B cell (primary cell): ENCODE measurements at regions not wholly inside any gene's neighbourhood (a gene's known extent, or its start where the extent isn't known, plus 50 kb on each side); places are given as distances from the start of the nearest gene placed in this dataset.

Experiments used
- ATAC-seq: fragments of 200-7000 bp; cut with Tn5 transposase; one replicate; pipeline ENCODE4 v1.10.0; 2021; ENCODE audit warnings: low read depth, mild to moderate bottlenecking, moderate number of reproducible peaks, moderate library complexity
- CTCF ChIA-PET: fragments of 350-600 bp; sonication (Branson Sonifier 250); formaldehyde crosslinking; loops from one replicate; lab custom pipeline; 2021; ENCODE audit warnings: antibody characterized with exemption, inconsistent platforms; lab: Charles Lee
- POLR2A ChIA-PET: fragments of 350-600 bp; sonication (Branson Sonifier 250); formaldehyde crosslinking; loops from one replicate; lab custom pipeline; 2021; ENCODE audit warnings: antibody characterized with exemption; lab: Charles Lee
- DNase-seq: peaks from one replicate; pipeline ENCODE4 v3.0.0; 2013
- H2AFZ ChIP-seq: 2 replicates; pipeline ENCODE4 v1.6.1; 2012; ENCODE audit warnings: mild to moderate bottlenecking, low read depth, low read length; ENCODE audit not compliant: insufficient read depth, poor library complexity, severe bottlenecking
- H3K27ac ChIP-seq, 2 donors: 1 replicate in 1 of 2; 2 replicates in 1 of 2; pipeline ENCODE4 v1.5.1; 2012 to 2013; ENCODE audit warnings: low read length in 2 of 2, mild to moderate bottlenecking in 2 of 2, moderate library complexity in 1 of 2
- H3K27me3 ChIP-seq, 4 experiments: fragments of 200-600 bp in 1 of 4; sonication (generic) in 1 of 4; replicated peaks in 1 of 4; 1 replicate in 2 of 4; 2 replicates in 2 of 4; pipeline versions ENCODE4 v1.6.1 to v1.7.0; 2013 to 2016; ENCODE audit warnings: low read length in 3 of 4, mild to moderate bottlenecking in 2 of 4, mixed read lengths in 1 of 4, moderate library complexity in 1 of 4; ENCODE audit not compliant: insufficient read depth in 4 of 4, control insufficient read depth in 3 of 4; ENCODE audit errors: control extremely low read depth in 1 of 4
- H3K36me3 ChIP-seq, 2 experiments: replicated peaks in 1 of 2; 1 replicate in 1 of 2; 2 replicates in 1 of 2; pipeline versions ENCODE4 v1.6.1 to v1.7.1; 2013; ENCODE audit warnings: low read length in 1 of 2; ENCODE audit not compliant: insufficient read depth in 2 of 2, control insufficient read depth in 1 of 2; ENCODE audit errors: control extremely low read depth in 1 of 2, extremely low read depth in 1 of 2
- H3K4me1 ChIP-seq, 2 donors: fragments of 200-600 bp in 1 of 2; sonication (generic) in 1 of 2; 1 replicate in 1 of 2; 2 replicates in 1 of 2; pipeline versions ENCODE4 v1.5.1 to v1.6.1; 2013 to 2017; ENCODE audit warnings: low read length in 2 of 2; ENCODE audit not compliant: control insufficient read depth in 2 of 2, insufficient read depth in 2 of 2
- H3K4me2 ChIP-seq: replicated peaks from 2 replicates; pipeline ENCODE3; 2012; ENCODE audit warnings: mild to moderate bottlenecking, low read depth, low read length; ENCODE audit not compliant: poor library complexity, severe bottlenecking
- H3K4me3 ChIP-seq, 5 experiments: fragments of 200-600 bp in 1 of 5; sonication (generic) in 1 of 5; 1 replicate in 3 of 5; 2 replicates in 2 of 5; pipeline versions ENCODE4 v1.5.1 to v1.7.0; 2011 to 2016; ENCODE audit warnings: low read length in 4 of 5, mild to moderate bottlenecking in 4 of 5, low read depth in 2 of 5, control low read depth in 1 of 5, moderate library complexity in 1 of 5; ENCODE audit not compliant: insufficient read depth in 1 of 5; ENCODE audit errors: control extremely low read depth in 1 of 5, extremely low read depth in 1 of 5
- H3K79me2 ChIP-seq: fragments of 200-600 bp; sonication (generic); one replicate; pipeline ENCODE4 v1.6.0; 2016; ENCODE audit warnings: low read length; ENCODE audit not compliant: control insufficient read depth, insufficient read depth
- H3K9ac ChIP-seq: fragments of 200-600 bp; sonication (generic); 2 replicates; pipeline ENCODE4 v1.6.1; 2017; ENCODE audit warnings: mild to moderate bottlenecking, low read length, moderate library complexity
- H3K9me3 ChIP-seq, 3 donors: one replicate each; pipeline versions ENCODE4 v1.6.1 to v1.7.1; 2013; ENCODE audit warnings: low read length in 2 of 3; ENCODE audit not compliant: control insufficient read depth in 2 of 3, insufficient read depth in 1 of 3; ENCODE audit errors: control extremely low read depth in 1 of 3
- H4K20me1 ChIP-seq: 2 replicates; pipeline ENCODE4 v1.6.0; 2012; ENCODE audit warnings: mild to moderate bottlenecking, low read length; ENCODE audit not compliant: insufficient read depth, control insufficient read depth, poor library complexity, severe bottlenecking
- H3K27ac Mint-ChIP-seq: one replicate; pipeline ENCODE4 v1.8.0; 2021; ENCODE audit warnings: mixed read lengths
- H3K27me3 Mint-ChIP-seq: one replicate; pipeline ENCODE4 v1.8.0; 2021; ENCODE audit warnings: mixed read lengths
- H3K4me1 Mint-ChIP-seq: one replicate; pipeline ENCODE4 v1.8.0; 2021; ENCODE audit warnings: mixed read lengths
- H3K4me3 Mint-ChIP-seq: one replicate; pipeline ENCODE4 v1.8.0; 2021; ENCODE audit warnings: mixed read lengths
- H3K9me3 Mint-ChIP-seq: one replicate; pipeline ENCODE4 v1.8.0; 2022; ENCODE audit warnings: mixed read lengths; ENCODE audit not compliant: insufficient read depth
- CTCF ChIP-seq: fragments of 200-600 bp; IDR thresholded peaks from one replicate; pipeline ENCODE4 v1.8.0; 2022; ENCODE audit warnings: antibody characterized with exemption, mild to moderate bottlenecking
- EZH2 ChIP-seq: IDR thresholded peaks from 2 replicates; pipeline ENCODE4 v1.6.1; 2012; ENCODE audit warnings: borderline replicate concordance, low read depth, mild to moderate bottlenecking, moderate library complexity, low read length; ENCODE audit not compliant: insufficient read depth, poor library complexity, severe bottlenecking
- WGBS: methylation state at CpG from one replicate; pipeline ENCODE4 v1.1.5; 2013; ENCODE audit warnings: missing lambda C conversion rate; ENCODE audit not compliant: insufficient coverage; 5-methylcytosine and 5-hydroxymethylcytosine counted together
- intact Hi-C: fragments of 100-400 bp; cut with micrococcal nuclease; formaldehyde crosslinking; loops from one replicate; pipeline ENCODE4 v1.10.0; 2022

GRCh38 chr2:236823963-236824362, 254.3 kb downstream of the ACKR3 start:
- H3K27ac Mint-ChIP-seq, result no peak overlapping the region
- no peaks in the 10 kb centered on the region for H3K4me1 ChIP-seq
- no peaks in the 10 kb centered on the region for H3K79me2 ChIP-seq
- H3K27ac ChIP-seq, result no peak overlapping the region
- DNase-seq (no peak), ATAC-seq (no peak)
- H3K4me2 ChIP-seq, result no peak overlapping the region
- H3K4me1 Mint-ChIP-seq, result no peaks in the 10 kb centered on the region
- H2AFZ ChIP-seq, result no peak overlapping the region
- WGBS, result 85% methylated on average over 2 of the region's 4 CpGs
- CTCF ChIA-PET, result no interaction called here
- H3K4me3 ChIP-seq, result no peak overlapping the region
- H4K20me1 ChIP-seq, result no peaks in the 10 kb centered on the region
- H3K9me3 ChIP-seq, result peaks cover 0 to 4% (median 0%) of the 10 kb centered on the region in 3 donors
- POLR2A ChIA-PET, result no interaction called here
- H3K9ac ChIP-seq, result no peak overlapping the region
- TF ChIP-seq EZH2 (no peak), CTCF (no peak)
- no peak overlapping the region for H3K4me3 Mint-ChIP-seq
- no peaks in the 10 kb centered on the region for H3K27me3 Mint-ChIP-seq
- H3K27me3 ChIP-seq, result peaks cover 0 to 3% (median 0%) of the 10 kb centered on the region in 4 experiments
- H3K36me3 ChIP-seq, result no peaks in the 10 kb centered on the region
- H3K9me3 Mint-ChIP-seq, result peaks cover 3% of the 10 kb centered on the region
- intact Hi-C loops, result no loop called here

- Mint-ChIP-seq H3K4me1 (no peaks in the 10 kb centered on the region), H3K9me3 (peaks cover 3% of the 10 kb centered on the region), H3K27me3 (no peaks in the 10 kb centered on the region), H3K27ac (no peak overlapping the region), H3K4me3 (no peak overlapping the region)
- H3K36me3 ChIP-seq, result no peaks in the 10 kb centered on the region
- intact Hi-C loops, result no loop called here
- peaks cover 0 to 3% (median 0%) of the 10 kb centered on the region in 4 experiments for H3K27me3 ChIP-seq
- no peak overlapping the region for H3K4me2 ChIP-seq
- no peak for ATAC-seq
- no peak overlapping the region for H3K9ac ChIP-seq
- H3K4me1 ChIP-seq, result no peaks in the 10 kb centered on the region
- ChIA-PET POLR2A (no interaction called here), CTCF (no interaction called here)
- no peaks in the 10 kb centered on the region for H4K20me1 ChIP-seq
- no CpG with 5 or more reads among the region's 3 CpGs for WGBS
- no peak for DNase-seq
- peaks cover 0 to 4% (median 0%) of the 10 kb centered on the region in 3 donors for H3K9me3 ChIP-seq
- TF ChIP-seq EZH2, result no peak
- no peak for TF ChIP-seq CTCF
- no peak overlapping the region for H2AFZ ChIP-seq
- H3K4me3 ChIP-seq, result no peak overlapping the region
- no peaks in the 10 kb centered on the region for H3K79me2 ChIP-seq
- H3K27ac ChIP-seq, result no peak overlapping the region
These were observed 255.2 kb downstream of the ACKR3 start for GRCh38 chr2:236824836-236825235.
